NOMO-1 (cell line): ENCODE measurements at regions not wholly inside any gene's neighbourhood (a gene's known extent, or its start where the extent isn't known, plus 50 kb on each side); places are given as distances from the start of the nearest gene placed in this dataset.

Experiments used
- DNase-seq, 2 experiments: peaks; one replicate each; lab custom pipeline; 2025; ENCODE audit not compliant: unreplicated experiment in 2 of 2; lab: John Stamatoyannopoulos, UW

GRCh38 chr11:115576606-115577380, 72.6 kb upstream of the CADM1 start:
- DNase-seq, result no peak

- DNase-seq, result no peak
These were observed 68.3 kb upstream of the CADM1 start for GRCh38 chr11:115572551-115572950.

GRCh38 chr11:115566180-115566764, 62.1 kb upstream of the CADM1 start:
- no peak for DNase-seq

- DNase-seq, result no peak
These were observed 60.6 kb upstream of the CADM1 start for GRCh38 chr11:115564851-115565250.

GRCh38 chr11:115561116-115561515, 56.9 kb upstream of the CADM1 start:
- DNase-seq, result no peak

- no peak for DNase-seq
These were observed 54.4 kb upstream of the CADM1 start for GRCh38 chr11:115558635-115559034.

GRCh38 chr11:115557681-115558080, 53.5 kb upstream of the CADM1 start:
- DNase-seq, result no peak

- DNase-seq, result no peak
These were observed 52.8 kb upstream of the CADM1 start for GRCh38 chr11:115556984-115557383.

- DNase-seq, result no peak
These were observed 51.3 kb upstream of the CADM1 start for GRCh38 chr11:115555336-115556090.
